Esophagus muscularis mucosa (tissue), 4 donors: ENCODE measurements at regions not wholly inside any gene's neighbourhood (a gene's known extent, or its start where the extent isn't known, plus 50 kb on each side); places are given as distances from the start of the nearest gene placed in this dataset.

Source experiments
- DNase-seq: peaks from one replicate; pipeline ENCODE4 v3.0.0-alpha.2; 2017; ENCODE audit errors: extremely low spot score
- H3K27ac ChIP-seq, 4 donors: fragments of 200-600 bp; sonication (generic); replicated peaks in 1 of 4; 1 replicate in 3 of 4; 2 replicates in 1 of 4; pipeline ENCODE4 v1.5.1; 2016 to 2019; ENCODE audit warnings: mild to moderate bottlenecking in 1 of 4
- H3K27me3 ChIP-seq, 4 donors: fragments of 200-600 bp; sonication (generic); one replicate each; pipeline versions ENCODE4 v1.5.1 to v1.6.0; 2016 to 2019
- H3K36me3 ChIP-seq, 4 donors: fragments of 200-600 bp; sonication (generic); one replicate each; pipeline ENCODE4 v1.5.1; 2016 to 2019
- H3K4me1 ChIP-seq, 4 donors: fragments of 200-600 bp; sonication (generic); one replicate each; pipeline ENCODE4 v1.5.1; 2016 to 2019
- H3K4me3 ChIP-seq, 4 donors: fragments of 200-600 bp; sonication (generic); 1 replicate in 2 of 4; 2 replicates in 2 of 4; pipeline ENCODE4 v1.5.1; 2016 to 2019; ENCODE audit warnings: mild to moderate bottlenecking in 4 of 4, moderate library complexity in 1 of 4
- H3K9me3 ChIP-seq, 4 donors: fragments of 200-600 bp; sonication (generic); 1 replicate in 3 of 4; 2 replicates in 1 of 4; pipeline ENCODE4 v1.5.1; 2016 to 2019
- CTCF ChIP-seq, 3 experiments: fragments of 200-600 bp in 2 of 3; fragments of 450-650 bp in 1 of 3; sonication (generic) in 2 of 3; IDR thresholded peaks; one replicate each; pipeline ENCODE4 v1.5.1; 2017 to 2019; ENCODE audit warnings: antibody characterized with exemption in 3 of 3, mild to moderate bottlenecking in 2 of 3, moderate library complexity in 1 of 3
- EP300 ChIP-seq: sonication (generic); formaldehyde crosslinking; IDR thresholded peaks from one replicate; pipeline ENCODE4 v1.6.1; 2017; ENCODE audit warnings: antibody characterized with exemption
- POLR2A ChIP-seq: fragments of 450-650 bp; IDR thresholded peaks from one replicate; pipeline ENCODE4 v1.6.1; 2017; ENCODE audit warnings: antibody characterized with exemption, moderate library complexity, mild to moderate bottlenecking, low read depth
- POLR2AphosphoS5 ChIP-seq, 2 donors: sonication (generic); formaldehyde crosslinking; IDR thresholded peaks; one replicate each; pipeline ENCODE4 v1.6.1; 2017; ENCODE audit warnings: antibody characterized with exemption in 2 of 2
- WGBS: methylation state at CpG from one replicate; pipeline ENCODE4 v1.1.5; 2018; 5-methylcytosine and 5-hydroxymethylcytosine counted together
- intact Hi-C: fragments of 100-400 bp; cut with DNase I; formaldehyde crosslinking; loops from one replicate; pipeline ENCODE4 v1.15.1; 2023

GRCh38 chr4:125801373-125801772, 486.6 kb downstream of the FAT4 start:
- no peaks in the 10 kb centered on the region for H3K4me1 ChIP-seq
- H3K27ac ChIP-seq: no peak overlapping the region
- no peaks in the 10 kb centered on the region for H3K9me3 ChIP-seq
- DNase-seq: no peak
- H3K4me3 ChIP-seq: no peak overlapping the region
- TF ChIP-seq CTCF (IDR thresholded peaks at IDR 0.05) (no peak), POLR2AphosphoS5 (IDR thresholded peaks at IDR 0.05) (no peak), EP300 (no peak), POLR2A (no peak)
- H3K36me3 ChIP-seq: no peaks in the 10 kb centered on the region
- H3K27me3 ChIP-seq: no peaks in the 10 kb centered on the region
- 96% methylated on average over 4 of the region's 4 CpGs for WGBS
- intact Hi-C loops: no loop called here

GRCh38 chr4:125801924-125802323, 487.2 kb downstream of the FAT4 start:
- Histone ChIP-seq H3K36me3 (no peaks in the 10 kb centered on the region), H3K4me1 (no peaks in the 10 kb centered on the region), H3K9me3 (no peaks in the 10 kb centered on the region), H3K27me3 (no peaks in the 10 kb centered on the region), H3K27ac (no peak overlapping the region), H3K4me3 (no peak overlapping the region)
- 92% methylated on average over 1 of the region's 1 CpG for WGBS
- TF ChIP-seq CTCF (IDR thresholded peaks at IDR 0.05) (no peak), POLR2A (no peak), EP300 (no peak), POLR2AphosphoS5 (IDR thresholded peaks at IDR 0.05) (no peak)
- intact Hi-C loops: no loop called here
- DNase-seq: no peak

- intact Hi-C loops: no loop called here
- WGBS: 75% methylated on average over 3 of the region's 3 CpGs
- Histone ChIP-seq H3K36me3 (no peaks in the 10 kb centered on the region), H3K27ac (no peak overlapping the region), H3K27me3 (no peaks in the 10 kb centered on the region), H3K4me3 (no peak overlapping the region), H3K4me1 (no peaks in the 10 kb centered on the region), H3K9me3 (no peaks in the 10 kb centered on the region)
- DNase-seq: no peak
- TF ChIP-seq POLR2A (no peak), EP300 (no peak)
These were observed 493.3 kb downstream of the FAT4 start for GRCh38 chr4:125808022-125808421.

- 82% methylated on average over 1 of the region's 1 CpG for WGBS
- DNase-seq: no peak
- no peak for TF ChIP-seq CTCF (IDR thresholded peaks at IDR 0.05)
- no peak for TF ChIP-seq EP300
- TF ChIP-seq POLR2AphosphoS5 (IDR thresholded peaks at IDR 0.05): no peak
- no peak for TF ChIP-seq POLR2A
- no peaks in the 10 kb centered on the region for H3K4me1 ChIP-seq
- H3K36me3 ChIP-seq: no peaks in the 10 kb centered on the region
- H3K27ac ChIP-seq: no peak overlapping the region
- no peak overlapping the region for H3K4me3 ChIP-seq
- intact Hi-C loops: no loop called here
- no peaks in the 10 kb centered on the region for H3K27me3 ChIP-seq
- no peaks in the 10 kb centered on the region for H3K9me3 ChIP-seq
These were observed 493.8 kb downstream of the FAT4 start for GRCh38 chr4:125808570-125808969.

GRCh38 chr4:125811892-125812291, 497.1 kb downstream of the FAT4 start:
- Histone ChIP-seq H3K27ac (no peak overlapping the region), H3K9me3 (no peaks in the 10 kb centered on the region), H3K27me3 (no peaks in the 10 kb centered on the region), H3K36me3 (no peaks in the 10 kb centered on the region), H3K4me3 (no peak overlapping the region), H3K4me1 (no peaks in the 10 kb centered on the region)
- no peak for TF ChIP-seq CTCF (IDR thresholded peaks at IDR 0.05)
- no peak for DNase-seq
- intact Hi-C loops: no loop called here
